HCT116 (cell line): ENCODE measurements at regions not wholly inside any gene's neighbourhood (a gene's known extent, or its start where the extent isn't known, plus 50 kb on each side); places are given as distances from the start of the nearest gene placed in this dataset.

Experiments
- ATAC-seq: fragments of 200-7000 bp; cut with Tn5 transposase; 2 replicates; pipeline ENCODE4 v1.9.1; 2020; ENCODE audit warnings: mild to moderate bottlenecking, moderate library complexity
- BruUV-seq: library from RNA; stranded (reverse); fragments of 400-500 nt; replicated peaks from 2 replicates; lab custom pipeline; 2021; lab: Mats Ljungman, UMichigan
- CTCF ChIA-PET: fragments of 300-600 bp; sonication (Branson Sonifier 250); formaldehyde crosslinking; loops from one replicate; lab custom pipeline; 2021; ENCODE audit warnings: antibody characterized with exemption; lab: Charles Lee
- POLR2A ChIA-PET: fragments of 300-600, 350-600 bp; sonication (Branson Sonifier 250); formaldehyde crosslinking; loops from one replicate; lab custom pipeline; 2021; ENCODE audit warnings: antibody characterized with exemption; lab: Charles Lee
- RAD21 ChIA-PET, 2 experiments: fragments of 300-600 bp; sonication (Branson Sonifier 250); formaldehyde crosslinking; loops; one replicate each; lab custom pipeline; 2023; ENCODE audit warnings: low total read pairs in 2 of 2; ENCODE audit not compliant: uncharacterized antibody in 2 of 2, unreplicated experiment in 2 of 2, low non-redundant PET in 1 of 2; lab: Charles Lee
- DNase-seq: peaks from one replicate; pipeline ENCODE4 v3.0.0-alpha.2; 2010; ENCODE audit warnings: low read depth, low spot score
- H2AFZ ChIP-seq: fragments of 200-600 bp; shearing (Covaris generic), sonication (generic); 2 replicates; pipeline ENCODE4 v1.6.1; 2017; ENCODE audit warnings: low read depth, mixed run types, mixed read lengths, antibody characterized with exemption, low read length; ENCODE audit not compliant: poor library complexity, severe bottlenecking
- H3K27ac ChIP-seq: 2 replicates; pipeline ENCODE4 v1.5.1; 2012; ENCODE audit warnings: low read depth, low read length
- H3K27me3 ChIP-seq: fragments of 200-600 bp; sonication (generic); 2 replicates; pipeline ENCODE4 v1.6.1; 2016; ENCODE audit warnings: mixed run types, low read length, mixed read lengths; ENCODE audit not compliant: insufficient read depth
- H3K36me3 ChIP-seq, 2 experiments: fragments of 200-500 bp in 1 of 2; fragments of 200-600 bp in 1 of 2; sonication (Bioruptor generic) in 1 of 2; sonication (generic) in 1 of 2; 2 replicates each; pipeline versions ENCODE4 v1.5.1 to v1.6.1; 2014 to 2016; ENCODE audit warnings: low read length in 2 of 2, inconsistent platforms in 1 of 2, mixed read lengths in 1 of 2, mixed run types in 1 of 2; ENCODE audit not compliant: insufficient read depth in 2 of 2, control insufficient read depth in 1 of 2
- H3K4me1 ChIP-seq, 2 experiments: fragments of 200-600 bp in 1 of 2; sonication (generic) in 1 of 2; 2 replicates each; pipeline versions ENCODE4 v1.5.1 to v1.6.1; 2012 to 2017; ENCODE audit warnings: low read length in 2 of 2, inconsistent platforms in 1 of 2, mild to moderate bottlenecking in 1 of 2, mixed read lengths in 1 of 2, mixed run types in 1 of 2, moderate library complexity in 1 of 2; ENCODE audit not compliant: insufficient read depth in 2 of 2, control insufficient read depth in 1 of 2
- H3K4me2 ChIP-seq: fragments of 200-600 bp; sonication (generic); 2 replicates; pipeline ENCODE4 v1.6.1; 2017; ENCODE audit warnings: mixed run types, low read length, mixed read lengths
- H3K4me3 ChIP-seq, 2 experiments: fragments of 200-600 bp in 1 of 2; sonication (generic) in 1 of 2; replicated peaks in 1 of 2; 2 replicates each; pipeline ENCODE4 v1.5.1; 2011 to 2016; ENCODE audit warnings: low read length in 2 of 2, control low read depth in 1 of 2, low read depth in 1 of 2, mild to moderate bottlenecking in 1 of 2, mixed read lengths in 1 of 2, mixed run types in 1 of 2
- H3K79me2 ChIP-seq: fragments of 200-600 bp; sonication (generic); 2 replicates; pipeline ENCODE4 v1.6.1; 2017; ENCODE audit warnings: mild to moderate bottlenecking, mixed run types, low read length, moderate library complexity, mixed read lengths; ENCODE audit not compliant: insufficient read depth
- H3K9ac ChIP-seq: fragments of 200-600 bp; sonication (generic); 2 replicates; pipeline ENCODE4 v1.6.1; 2016; ENCODE audit warnings: low read length, mixed read lengths
- H3K9me2 ChIP-seq: fragments of 200-600 bp; sonication (generic), shearing (Covaris generic); 2 replicates; pipeline ENCODE4 v1.6.1; 2017; ENCODE audit warnings: mixed run types, mild to moderate bottlenecking, moderate library complexity; ENCODE audit not compliant: insufficient read depth
- H3K9me3 ChIP-seq, 2 experiments: fragments of 200-500 bp in 1 of 2; fragments of 200-600 bp in 1 of 2; sonication (Bioruptor generic) in 1 of 2; sonication (generic) in 1 of 2; 2 replicates each; pipeline ENCODE4 v1.6.1; 2014 to 2017; ENCODE audit warnings: low read length in 2 of 2, mixed read lengths in 2 of 2, inconsistent platforms in 1 of 2, low read depth in 1 of 2, mild to moderate bottlenecking in 1 of 2, mixed run types in 1 of 2, moderate library complexity in 1 of 2; ENCODE audit not compliant: control insufficient read depth in 1 of 2, insufficient read depth in 1 of 2
- H4K20me1 ChIP-seq: fragments of 200-600 bp; sonication (generic), shearing (Covaris generic); 2 replicates; pipeline ENCODE4 v1.6.1; 2017; ENCODE audit warnings: mixed run types, mild to moderate bottlenecking, moderate library complexity; ENCODE audit not compliant: insufficient read depth
- ATF3 ChIP-seq: IDR thresholded peaks from 2 replicates; pipeline ENCODE4 v1.6.1; 2012
- EGR1 ChIP-seq: IDR thresholded peaks from 2 replicates; pipeline ENCODE4 v1.6.1; 2012; ENCODE audit warnings: low read depth
- ELF1 ChIP-seq: IDR thresholded peaks from 2 replicates; pipeline ENCODE4 v1.6.1; 2012; ENCODE audit warnings: low read depth, borderline replicate concordance
- EZH2phosphoT487 ChIP-seq: fragments of 200-600 bp; IDR thresholded peaks from 2 replicates; pipeline ENCODE4 v1.6.1; 2018; ENCODE audit warnings: antibody characterized with exemption, borderline replicate concordance
- FOSL1 ChIP-seq: IDR thresholded peaks from 2 replicates; pipeline ENCODE4 v1.6.1; 2012; ENCODE audit warnings: low read depth
- SIN3A ChIP-seq: IDR thresholded peaks from 2 replicates; pipeline ENCODE4 v1.6.1; 2012; ENCODE audit warnings: low read depth
- SP1 ChIP-seq: IDR thresholded peaks from 2 replicates; pipeline ENCODE4 v1.6.1; 2012; ENCODE audit warnings: low read depth
- TCF7L2 ChIP-seq: IDR thresholded peaks from 2 replicates; pipeline ENCODE4 v1.7.0; 2011; ENCODE audit warnings: borderline replicate concordance, inconsistent platforms; ENCODE audit not compliant: insufficient read depth, insufficient read length; ENCODE audit errors: extremely low read depth
- ZFX ChIP-seq: fragments of 450-650 bp; IDR thresholded peaks from 2 replicates; pipeline ENCODE4 v1.6.1; 2017
- intact Hi-C: fragments of 100-400 bp; cut with micrococcal nuclease; formaldehyde crosslinking; loops from 2 replicates; pipeline ENCODE4 v1.10.0; 2022
- TF ChIP-seq, protein P1 (sequence below): IDR thresholded peaks from 2 replicates; pipeline ENCODE4 v1.6.1; 2012; ENCODE audit warnings: low read depth

GRCh38 chr4:29121586-29121985, 1598.6 kb upstream of the PCDH7 start:
- Histone ChIP-seq H4K20me1 (no peaks in the 10 kb centered on the region), H2AFZ (no peak overlapping the region), H3K36me3 (no peaks in the 10 kb centered on the region), H3K9me2 (no peaks in the 10 kb centered on the region), H3K9me3 (no peaks in the 10 kb centered on the region), H3K27ac (no peak overlapping the region), H3K4me1 (no peaks in the 10 kb centered on the region), H3K4me3 (no peak overlapping the region), H3K79me2 (no peaks in the 10 kb centered on the region), H3K4me2 (no peak overlapping the region), H3K27me3 (no peaks in the 10 kb centered on the region), H3K9ac (no peak overlapping the region)
- ChIA-PET RAD21 (no interaction called here), POLR2A (no interaction called here), CTCF (no interaction called here)
- ATAC-seq (no peak), DNase-seq (no peak)
- BruUV-seq = no TSS peak
- TF ChIP-seq SP1 (no peak), FOSL1 (no peak), ELF1 (no peak), ZFX (no peak), ATF3 (no peak), EGR1 (no peak), SIN3A (no peak), TCF7L2 (no peak), EZH2phosphoT487 (no peak)
- TF ChIP-seq, protein P1, sequence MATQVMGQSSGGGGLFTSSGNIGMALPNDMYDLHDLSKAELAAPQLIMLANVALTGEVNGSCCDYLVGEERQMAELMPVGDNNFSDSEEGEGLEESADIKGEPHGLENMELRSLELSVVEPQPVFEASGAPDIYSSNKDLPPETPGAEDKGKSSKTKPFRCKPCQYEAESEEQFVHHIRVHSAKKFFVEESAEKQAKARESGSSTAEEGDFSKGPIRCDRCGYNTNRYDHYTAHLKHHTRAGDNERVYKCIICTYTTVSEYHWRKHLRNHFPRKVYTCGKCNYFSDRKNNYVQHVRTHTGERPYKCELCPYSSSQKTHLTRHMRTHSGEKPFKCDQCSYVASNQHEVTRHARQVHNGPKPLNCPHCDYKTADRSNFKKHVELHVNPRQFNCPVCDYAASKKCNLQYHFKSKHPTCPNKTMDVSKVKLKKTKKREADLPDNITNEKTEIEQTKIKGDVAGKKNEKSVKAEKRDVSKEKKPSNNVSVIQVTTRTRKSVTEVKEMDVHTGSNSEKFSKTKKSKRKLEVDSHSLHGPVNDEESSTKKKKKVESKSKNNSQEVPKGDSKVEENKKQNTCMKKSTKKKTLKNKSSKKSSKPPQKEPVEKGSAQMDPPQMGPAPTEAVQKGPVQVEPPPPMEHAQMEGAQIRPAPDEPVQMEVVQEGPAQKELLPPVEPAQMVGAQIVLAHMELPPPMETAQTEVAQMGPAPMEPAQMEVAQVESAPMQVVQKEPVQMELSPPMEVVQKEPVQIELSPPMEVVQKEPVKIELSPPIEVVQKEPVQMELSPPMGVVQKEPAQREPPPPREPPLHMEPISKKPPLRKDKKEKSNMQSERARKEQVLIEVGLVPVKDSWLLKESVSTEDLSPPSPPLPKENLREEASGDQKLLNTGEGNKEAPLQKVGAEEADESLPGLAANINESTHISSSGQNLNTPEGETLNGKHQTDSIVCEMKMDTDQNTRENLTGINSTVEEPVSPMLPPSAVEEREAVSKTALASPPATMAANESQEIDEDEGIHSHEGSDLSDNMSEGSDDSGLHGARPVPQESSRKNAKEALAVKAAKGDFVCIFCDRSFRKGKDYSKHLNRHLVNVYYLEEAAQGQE = no peak
- intact Hi-C loops = no loop called here
